ENCODE measurements at regions not wholly inside any gene's neighbourhood (a gene's known extent, or its start where the extent isn't known, plus 50 kb on each side); places are given as distances from the start of the nearest gene placed in this dataset.

GRCh38 chr10:129397198-129397974 lies 69.7 kb upstream of the MGMT start:
- Mint-ChIP-seq H3K36me3 (no peaks in the 10 kb centered on the region), H3K4me1 (ENCODE audit: unreplicated experiment) (peaks cover 16% of the 10 kb centered on the region), H3K9me3 (no peaks in the 10 kb centered on the region), H3K27me3 (peaks cover 51% of the 10 kb centered on the region), H3K27ac (no peak overlapping the region), H3K4me3 (no peak overlapping the region)
- TF ChIP-seq CTCF (conservative IDR thresholded peaks at IDR 0.05), result no peak
- no peak for DNase-seq (ENCODE audit: extremely low spot score, unreplicated experiment)

GRCh38 chr10:129398711-129399141 lies 68.3 kb upstream of the MGMT start:
- Mint-ChIP-seq H3K27me3 (peaks cover 38% of the 10 kb centered on the region), H3K9me3 (no peaks in the 10 kb centered on the region), H3K27ac (no peak overlapping the region), H3K4me3 (no peak overlapping the region), H3K36me3 (no peaks in the 10 kb centered on the region), H3K4me1 (ENCODE audit: unreplicated experiment) (peaks cover 16% of the 10 kb centered on the region)
- no peak for TF ChIP-seq CTCF (conservative IDR thresholded peaks at IDR 0.05)
- DNase-seq (ENCODE audit: extremely low spot score, unreplicated experiment), result no peak

GRCh38 chr10:129400426-129400825 lies 66.6 kb upstream of the MGMT start:
- Mint-ChIP-seq H3K4me3 (no peak overlapping the region), H3K9me3 (no peaks in the 10 kb centered on the region), H3K27me3 (peaks cover 23% of the 10 kb centered on the region), H3K27ac (no peak overlapping the region), H3K36me3 (no peaks in the 10 kb centered on the region), H3K4me1 (ENCODE audit: unreplicated experiment) (peaks cover 16% of the 10 kb centered on the region)
- DNase-seq (ENCODE audit: extremely low spot score, unreplicated experiment), result no peak
- no peak for TF ChIP-seq CTCF (conservative IDR thresholded peaks at IDR 0.05)

GRCh38 chr10:129402459-129402858 lies 64.6 kb upstream of the MGMT start:
- no peak for TF ChIP-seq CTCF (conservative IDR thresholded peaks at IDR 0.05)
- H3K4me3 Mint-ChIP-seq, result no peak overlapping the region
- H3K9me3 Mint-ChIP-seq, result no peaks in the 10 kb centered on the region
- peak; percentile 45 for DNase-seq (ENCODE audit: extremely low spot score, unreplicated experiment)
- H3K4me1 Mint-ChIP-seq (ENCODE audit: unreplicated experiment), result no peaks in the 10 kb centered on the region
- peaks cover 8% of the 10 kb centered on the region for H3K27me3 Mint-ChIP-seq
- H3K27ac Mint-ChIP-seq, result no peak overlapping the region
- H3K36me3 Mint-ChIP-seq, result no peaks in the 10 kb centered on the region

GRCh38 chr10:129404091-129404490 lies 63.0 kb upstream of the MGMT start:
- no peaks in the 10 kb centered on the region for H3K9me3 Mint-ChIP-seq
- H3K36me3 Mint-ChIP-seq, result no peaks in the 10 kb centered on the region
- no peaks in the 10 kb centered on the region for H3K4me1 Mint-ChIP-seq (ENCODE audit: unreplicated experiment)
- no peak overlapping the region for H3K27ac Mint-ChIP-seq
- H3K4me3 Mint-ChIP-seq, result no peak overlapping the region
- H3K27me3 Mint-ChIP-seq, result peaks cover 8% of the 10 kb centered on the region
- DNase-seq (ENCODE audit: extremely low spot score, unreplicated experiment), result peak; percentile 62
- no peak for TF ChIP-seq CTCF (conservative IDR thresholded peaks at IDR 0.05)

Measured in type B pancreatic cell (in vitro differentiated cells).